Neural cell (in vitro differentiated cells): ENCODE measurements at regions not wholly inside any gene's neighbourhood (a gene's known extent, or its start where the extent isn't known, plus 50 kb on each side); places are given as distances from the start of the nearest gene placed in this dataset.

ENCODE experiments used
- H2AFZ ChIP-seq: fragments of 200-600, 300-800 bp; sonication (generic), shearing (Covaris generic); 2 replicates; pipeline ENCODE4 v1.6.0; 2014; ENCODE audit warnings: low read depth, mild to moderate bottlenecking, antibody characterized with exemption, low read length, moderate library complexity
- H3F3A ChIP-seq: fragments of 200-600 bp; shearing (Covaris generic); 2 replicates; pipeline ENCODE4 v1.6.1; 2016; ENCODE audit warnings: mild to moderate bottlenecking, moderate library complexity, mixed read lengths, antibody characterized with exemption, low read length; ENCODE audit not compliant: insufficient read depth, poor library complexity, severe bottlenecking
- H3K27ac ChIP-seq: fragments of 200-600, 300-800 bp; sonication (generic), shearing (Covaris generic); 2 replicates; pipeline ENCODE4 v1.5.1; 2014; ENCODE audit warnings: mild to moderate bottlenecking, low read length, moderate library complexity
- H3K27me3 ChIP-seq: fragments of 300-800, 200-600 bp; sonication (generic), shearing (Covaris generic); 2 replicates; pipeline ENCODE4 v1.6.0; 2014; ENCODE audit warnings: mild to moderate bottlenecking, low read depth, low read length, moderate library complexity; ENCODE audit not compliant: insufficient read depth
- H3K36me3 ChIP-seq: fragments of 300-800, 200-600 bp; sonication (generic), shearing (Covaris generic); 2 replicates; pipeline ENCODE4 v1.5.1; 2014; ENCODE audit warnings: mild to moderate bottlenecking, antibody characterized with exemption, low read length, moderate library complexity; ENCODE audit not compliant: insufficient read depth
- H3K4me2 ChIP-seq: fragments of 300-800, 200-600 bp; sonication (generic), shearing (Covaris generic); 2 replicates; pipeline ENCODE4 v1.6.0; 2014; ENCODE audit warnings: mild to moderate bottlenecking, low read length
- H3K4me3 ChIP-seq: fragments of 300-800, 200-600 bp; sonication (generic), shearing (Covaris generic); 2 replicates; pipeline ENCODE4 v1.5.1; 2014; ENCODE audit warnings: mild to moderate bottlenecking, low read length, moderate library complexity
- H3K79me2 ChIP-seq: fragments of 200-600 bp; shearing (Covaris generic); replicated peaks from 2 replicates; pipeline ENCODE4 v1.6.0; 2014; ENCODE audit warnings: mild to moderate bottlenecking, low read length, moderate library complexity; ENCODE audit not compliant: insufficient read depth
- H3K9ac ChIP-seq: fragments of 300-800, 200-600 bp; sonication (generic), shearing (Covaris generic); 2 replicates; pipeline ENCODE4 v1.6.1; 2016; ENCODE audit warnings: mild to moderate bottlenecking, low read length, mixed read lengths
- H3K9me2 ChIP-seq: fragments of 200-600 bp; shearing (Covaris generic); 2 replicates; pipeline ENCODE4 v1.6.1; 2016; ENCODE audit warnings: mild to moderate bottlenecking, low read length, mixed read lengths; ENCODE audit not compliant: insufficient read depth
- H3K9me3 ChIP-seq: fragments of 200-600, 300-800 bp; sonication (generic), shearing (Covaris generic); 2 replicates; pipeline ENCODE4 v1.6.1; 2016; ENCODE audit warnings: mild to moderate bottlenecking, mixed run types, low read length, moderate library complexity, mixed read lengths
- H4K20me1 ChIP-seq: fragments of 200-600 bp; shearing (Covaris generic); 2 replicates; pipeline ENCODE4 v1.6.1; 2016; ENCODE audit warnings: mild to moderate bottlenecking, mixed run types; ENCODE audit not compliant: insufficient read depth
- CTCF ChIP-seq: fragments of 450-650 bp; IDR thresholded peaks from 2 replicates; pipeline ENCODE4 v1.5.1; 2014; ENCODE audit warnings: antibody characterized with exemption, mild to moderate bottlenecking, moderate library complexity; ENCODE audit not compliant: poor library complexity, severe bottlenecking
- EP300 ChIP-seq: fragments of 450-650 bp; conservative IDR thresholded peaks from 2 replicates; pipeline ENCODE4 v1.6.1; 2014; ENCODE audit warnings: antibody characterized with exemption, mild to moderate bottlenecking, moderate library complexity; ENCODE audit not compliant: poor library complexity, severe bottlenecking
- EZH2 ChIP-seq: fragments of 200-600, 300-800 bp; shearing (Covaris generic), sonication (generic); IDR thresholded peaks from 2 replicates; pipeline ENCODE4 v1.6.1; 2014; ENCODE audit warnings: antibody characterized with exemption, low read length, borderline replicate concordance, mild to moderate bottlenecking; ENCODE audit not compliant: insufficient read depth, poor library complexity, severe bottlenecking
- MXI1 ChIP-seq: fragments of 450-650 bp; conservative IDR thresholded peaks from 2 replicates; pipeline ENCODE4 v1.6.1; 2014; ENCODE audit warnings: antibody characterized with exemption, mild to moderate bottlenecking; ENCODE audit not compliant: poor library complexity, severe bottlenecking
- POLR2AphosphoS5 ChIP-seq: IDR thresholded peaks from 2 replicates; pipeline ENCODE4 v1.6.1; 2012
- RAD21 ChIP-seq: fragments of 450-650 bp; conservative IDR thresholded peaks from 2 replicates; pipeline ENCODE4 v1.6.1; 2014; ENCODE audit warnings: antibody characterized with exemption, mild to moderate bottlenecking, moderate library complexity
- REST ChIP-seq: IDR thresholded peaks from 2 replicates; pipeline ENCODE4 v1.6.1; 2012; ENCODE audit warnings: borderline replicate concordance
- SMC3 ChIP-seq: fragments of 450-650 bp; conservative IDR thresholded peaks from 2 replicates; pipeline ENCODE4 v1.6.1; 2014; ENCODE audit warnings: antibody characterized with exemption, mild to moderate bottlenecking, moderate library complexity; ENCODE audit not compliant: poor library complexity
- TAF1 ChIP-seq: IDR thresholded peaks from 2 replicates; pipeline ENCODE4 v1.6.1; 2012; ENCODE audit warnings: low read depth

GRCh38 chr13:99040536-99041131, 62.8 kb upstream of the DOCK9 start:
- H3K9me2 ChIP-seq = no peaks in the 10 kb centered on the region
- H3K9ac ChIP-seq = no peak overlapping the region
- H3K4me3 ChIP-seq = no peak overlapping the region
- TF ChIP-seq TAF1 (no peak), MXI1 (no peak)
- H3F3A ChIP-seq = no peaks in the 10 kb centered on the region
- H4K20me1 ChIP-seq = no peaks in the 10 kb centered on the region
- H3K79me2 ChIP-seq = no peaks in the 10 kb centered on the region
- no peaks in the 10 kb centered on the region for H3K36me3 ChIP-seq
- H3K27me3 ChIP-seq = no peaks in the 10 kb centered on the region
- H2AFZ ChIP-seq = no peak overlapping the region
- no peaks in the 10 kb centered on the region for H3K9me3 ChIP-seq
- H3K4me2 ChIP-seq = no peak overlapping the region
- H3K27ac ChIP-seq = no peak overlapping the region

GRCh38 chr13:99041337-99041736, 63.5 kb upstream of the DOCK9 start:
- H3K79me2 ChIP-seq = no peaks in the 10 kb centered on the region
- H4K20me1 ChIP-seq = no peaks in the 10 kb centered on the region
- no peaks in the 10 kb centered on the region for H3K9me3 ChIP-seq
- no peak overlapping the region for H3K27ac ChIP-seq
- no peaks in the 10 kb centered on the region for H3K9me2 ChIP-seq
- no peaks in the 10 kb centered on the region for H3K27me3 ChIP-seq
- no peak overlapping the region for H3K4me2 ChIP-seq
- no peak overlapping the region for H3K9ac ChIP-seq
- no peak overlapping the region for H3K4me3 ChIP-seq
- TF ChIP-seq EP300 (no peak), REST (no peak), MXI1 (no peak)
- no peaks in the 10 kb centered on the region for H3F3A ChIP-seq
- H2AFZ ChIP-seq = no peak overlapping the region
- no peaks in the 10 kb centered on the region for H3K36me3 ChIP-seq

GRCh38 chr13:99041788-99042187, 63.9 kb upstream of the DOCK9 start:
- no peaks in the 10 kb centered on the region for H3K9me3 ChIP-seq
- no peaks in the 10 kb centered on the region for H3K9me2 ChIP-seq
- no peaks in the 10 kb centered on the region for H3K36me3 ChIP-seq
- TF ChIP-seq MXI1 (no peak), EP300 (no peak), POLR2AphosphoS5 (no peak), CTCF (no peak), RAD21 (no peak), TAF1 (no peak), SMC3 (no peak), EZH2 (no peak), REST (no peak)
- H3K27ac ChIP-seq = no peak overlapping the region
- H3K4me3 ChIP-seq = no peak overlapping the region
- no peak overlapping the region for H2AFZ ChIP-seq
- no peak overlapping the region for H3K9ac ChIP-seq
- H3K27me3 ChIP-seq = no peaks in the 10 kb centered on the region
- H3K4me2 ChIP-seq = no peak overlapping the region
- H4K20me1 ChIP-seq = no peaks in the 10 kb centered on the region
- H3F3A ChIP-seq = no peaks in the 10 kb centered on the region
- no peaks in the 10 kb centered on the region for H3K79me2 ChIP-seq
